ENCODE measurements at regions not wholly inside any gene's neighbourhood (a gene's known extent, or its start where the extent isn't known, plus 50 kb on each side); places are given as distances from the start of the nearest gene placed in this dataset.

GRCh38 chr6:29884261-29884660 is 56.6 kb downstream of the HLA-G start:
- DNase-seq (ENCODE audit: low read depth): no peak

- no peak for DNase-seq (ENCODE audit: low read depth)
Observed at GRCh38 chr6:29886701-29887100, 55.6 kb upstream of the HLA-A start.

- DNase-seq (ENCODE audit: low read depth): no peak
Observed at GRCh38 chr6:29887330-29887818, 55.0 kb upstream of the HLA-A start.

GRCh38 chr6:29887819-29888776 is 54.2 kb upstream of the HLA-A start:
- DNase-seq (ENCODE audit: low read depth): peak; percentile 79

Measured in stimulated activated CD8-positive, alpha-beta memory T cell treated with anti-CD3 and anti-CD28 coated beads, Interleukin-15, amount 100 ng/mL, for 1 hour (primary cell).